Keratinocyte (primary cell): ENCODE measurements at regions not wholly inside any gene's neighbourhood (a gene's known extent, or its start where the extent isn't known, plus 50 kb on each side); places are given as distances from the start of the nearest gene placed in this dataset.
"Not testable (repeated sequence)": the region's sequence is repeated elsewhere in the genome, so short reads cannot be mapped to it uniquely, and the experiment has no call there.

Source experiments
- DNase-seq: peaks from one replicate; pipeline ENCODE4 v3.0.0-alpha.2; 2011; ENCODE audit warnings: low read depth, missing footprints, low spot score
- FAIRE-seq: peaks from 2 replicates; lab custom pipeline; 2011; peaks lifted over from hg19 to GRCh38; lab: Jason Lieb, UNC
- H2AFZ ChIP-seq: 2 replicates; pipeline ENCODE4 v1.6.0; 2012; ENCODE audit warnings: low read length, control low read depth, inconsistent platforms; ENCODE audit not compliant: control insufficient read depth
- H3K27ac ChIP-seq: 2 replicates; pipeline ENCODE4 v1.5.1; 2011; ENCODE audit warnings: low read length; ENCODE audit not compliant: control insufficient read depth, insufficient read depth
- H3K27me3 ChIP-seq: 3 replicates; pipeline ENCODE4 v1.6.0; 2011; ENCODE audit warnings: low read length; ENCODE audit not compliant: control insufficient read depth, insufficient read depth; ENCODE audit errors: extremely low read depth
- H3K36me3 ChIP-seq, 2 experiments: 2 replicates in 1 of 2; 3 replicates in 1 of 2; pipeline ENCODE4 v1.5.1; 2011; ENCODE audit warnings: low read length in 2 of 2, mild to moderate bottlenecking in 1 of 2; ENCODE audit not compliant: control insufficient read depth in 2 of 2, insufficient read depth in 2 of 2; ENCODE audit errors: extremely low read depth in 1 of 2
- H3K4me1 ChIP-seq: 3 replicates; pipeline ENCODE4 v1.5.1; 2011; ENCODE audit warnings: low read length; ENCODE audit not compliant: control insufficient read depth, insufficient read depth; ENCODE audit errors: extremely low read depth
- H3K4me2 ChIP-seq: 3 replicates; pipeline ENCODE4 v1.6.0; 2011; ENCODE audit warnings: low read depth, low read length; ENCODE audit not compliant: control insufficient read depth, insufficient read depth; ENCODE audit errors: extremely low read depth
- H3K4me3 ChIP-seq, 3 experiments: fragments of 200-600 bp in 1 of 3; sonication (generic) in 1 of 3; 2 replicates in 2 of 3; 3 replicates in 1 of 3; pipeline ENCODE4 v1.5.1; 2011 to 2016; ENCODE audit warnings: low read length in 3 of 3, mild to moderate bottlenecking in 3 of 3, control low read depth in 2 of 3, inconsistent platforms in 1 of 3, low read depth in 1 of 3, mixed read lengths in 1 of 3, mixed run types in 1 of 3, moderate library complexity in 1 of 3; ENCODE audit not compliant: control insufficient read depth in 2 of 3, insufficient read depth in 2 of 3; ENCODE audit errors: extremely low read depth in 1 of 3
- H3K79me2 ChIP-seq: 2 replicates; pipeline ENCODE4 v1.6.0; 2012; ENCODE audit warnings: low read length; ENCODE audit not compliant: control insufficient read depth, insufficient read depth
- H3K9ac ChIP-seq: 3 replicates; pipeline ENCODE4 v1.6.0; 2011; ENCODE audit warnings: low read length; ENCODE audit not compliant: control insufficient read depth, insufficient read depth; ENCODE audit errors: extremely low read depth
- H3K9me1 ChIP-seq: 3 replicates; pipeline ENCODE4 v1.6.0; 2011; ENCODE audit warnings: low read length; ENCODE audit not compliant: control insufficient read depth, insufficient read depth; ENCODE audit errors: extremely low read depth
- H3K9me3 ChIP-seq: 2 replicates; pipeline ENCODE4 v1.5.1; 2012; ENCODE audit warnings: low read depth, low read length; ENCODE audit not compliant: control insufficient read depth
- H4K20me1 ChIP-seq: 3 replicates; pipeline ENCODE4 v1.6.0; 2011; ENCODE audit warnings: low read length; ENCODE audit not compliant: control insufficient read depth, insufficient read depth; ENCODE audit errors: extremely low read depth
- CTCF ChIP-seq, 3 experiments: IDR thresholded peaks in 1 of 3; conservative IDR thresholded peaks in 1 of 3; optimal IDR thresholded peaks in 1 of 3; 2 replicates in 2 of 3; 3 replicates in 1 of 3; pipeline versions ENCODE3 to v1.5.1; 2011; ENCODE audit warnings: low read length in 3 of 3, mild to moderate bottlenecking in 3 of 3, moderate library complexity in 2 of 3, control low read depth in 1 of 3, inconsistent platforms in 1 of 3; ENCODE audit not compliant: insufficient read depth in 2 of 3; ENCODE audit errors: extremely low read depth in 1 of 3
- EZH2 ChIP-seq: IDR thresholded peaks from one replicate; pipeline ENCODE4 v1.6.1; 2012; ENCODE audit warnings: inconsistent platforms, mild to moderate bottlenecking, low read length, moderate library complexity
- dilution Hi-C: fragments of 300-500 bp; cut with MboI; formaldehyde crosslinking; loops from one replicate; pipeline ENCODE4 v1.7.0; 2020; ENCODE audit warnings: low sequenced_read_pairs; ENCODE audit not compliant: extremely low pct_ligation_motif_present

GRCh38 chr4:54593795-54594322 is 63.9 kb upstream of the KIT start:
- Histone ChIP-seq H4K20me1 (no peaks in the 10 kb centered on the region), H3K9me1 (no peaks in the 10 kb centered on the region), H3K4me3 (no peak overlapping the region), H3K9ac (no peak overlapping the region), H3K36me3 (no peaks in the 10 kb centered on the region), H3K9me3 (no peaks in the 10 kb centered on the region), H3K27ac (no peak overlapping the region), H3K79me2 (no peaks in the 10 kb centered on the region), H3K4me1 (peaks cover 8% of the 10 kb centered on the region), H2AFZ (no peak overlapping the region), H3K27me3 (no peaks in the 10 kb centered on the region), H3K4me2 (no peak overlapping the region)
- TF ChIP-seq CTCF (optimal IDR thresholded peaks at IDR 0.05 in 1 of 3, IDR thresholded peaks at IDR 0.05 in 1 of 3, conservative IDR thresholded peaks at IDR 0.05 in 1 of 3; ENCODE audit: extremely low read depth in 1 of 3, insufficient read depth in 2 of 3, low read length in 3 of 3) (no peak), EZH2 (no peak)
- dilution Hi-C loops: no loop called here
- FAIRE-seq (peak; percentile 9), DNase-seq (no peak)

- TF ChIP-seq CTCF (optimal IDR thresholded peaks at IDR 0.05 in 1 of 3, IDR thresholded peaks at IDR 0.05 in 1 of 3, conservative IDR thresholded peaks at IDR 0.05 in 1 of 3; ENCODE audit: extremely low read depth in 1 of 3, insufficient read depth in 2 of 3, low read length in 3 of 3) (no peak), EZH2 (no peak)
- H3K27ac ChIP-seq: no peak overlapping the region
- FAIRE-seq (no peak), DNase-seq (no peak)
- no peak overlapping the region for H3K9ac ChIP-seq
- H3K36me3 ChIP-seq: no peaks in the 10 kb centered on the region
- H3K4me3 ChIP-seq: no peak overlapping the region
- H3K27me3 ChIP-seq: no peaks in the 10 kb centered on the region
- no peaks in the 10 kb centered on the region for H3K79me2 ChIP-seq
- no peak overlapping the region for H3K4me2 ChIP-seq
- no peaks in the 10 kb centered on the region for H3K4me1 ChIP-seq
- H4K20me1 ChIP-seq: no peaks in the 10 kb centered on the region
- no peak overlapping the region for H2AFZ ChIP-seq
- H3K9me1 ChIP-seq: no peaks in the 10 kb centered on the region
- dilution Hi-C loops: no loop called here
- no peaks in the 10 kb centered on the region for H3K9me3 ChIP-seq
Measured at GRCh38 chr4:54596201-54596600, 61.6 kb upstream of the KIT start.

- H3K4me1 ChIP-seq, FAIRE-seq, H3K27ac ChIP-seq, H3K36me3 ChIP-seq, H3K4me2 ChIP-seq, H3K27me3 ChIP-seq, H4K20me1 ChIP-seq, H3K79me2 ChIP-seq, H3K9me3 ChIP-seq, dilution Hi-C loops, DNase-seq, H3K4me3 ChIP-seq, H2AFZ ChIP-seq, H3K9me1 ChIP-seq, H3K9ac ChIP-seq: not testable (repeated sequence)
Measured at GRCh38 chr4:54597678-54598077, 60.1 kb upstream of the KIT start.

- H3K4me3 ChIP-seq, H3K9me1 ChIP-seq, H3K27ac ChIP-seq, H3K9ac ChIP-seq, H3K79me2 ChIP-seq, H3K4me1 ChIP-seq, DNase-seq, dilution Hi-C loops, FAIRE-seq, H3K36me3 ChIP-seq, H2AFZ ChIP-seq, H3K27me3 ChIP-seq, H4K20me1 ChIP-seq, H3K9me3 ChIP-seq, H3K4me2 ChIP-seq: not testable (repeated sequence)
Measured at GRCh38 chr4:54602175-54602574, 55.6 kb upstream of the KIT start.
